ENCODE measurements at regions not wholly inside any gene's neighbourhood (a gene's known extent, or its start where the extent isn't known, plus 50 kb on each side); places are given as distances from the start of the nearest gene placed in this dataset.

DNA sequence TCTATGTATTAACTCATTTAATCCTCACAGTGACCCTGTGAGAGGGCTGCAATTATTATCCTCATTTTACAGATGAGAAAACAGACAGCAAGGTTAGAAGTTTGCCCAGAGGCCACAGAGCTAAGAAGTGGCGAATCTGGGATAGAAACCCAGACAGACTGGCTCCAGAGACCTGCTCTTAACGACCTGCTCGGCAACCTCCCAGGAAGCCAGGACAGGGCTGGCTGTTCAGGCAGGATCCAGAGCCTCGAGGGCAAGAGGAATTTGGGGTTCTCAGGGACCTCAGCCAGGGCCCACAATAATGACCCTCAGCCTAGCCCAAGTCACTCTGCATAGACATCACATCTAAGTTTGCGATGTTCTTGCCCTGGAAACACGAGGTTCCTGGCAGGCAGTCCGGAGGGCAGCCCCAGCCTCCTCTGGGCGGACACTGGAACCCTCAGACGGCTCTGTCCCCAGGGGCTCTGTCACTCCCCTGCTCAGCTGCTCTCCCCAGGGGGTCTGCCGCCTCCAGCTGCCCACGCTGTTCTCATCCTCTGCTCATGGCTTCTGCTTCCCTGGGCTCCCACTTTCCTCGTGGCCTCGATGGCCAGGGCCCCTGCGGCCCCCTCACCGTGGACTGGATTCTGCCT lies 138.5 kb upstream of the ERCC6L2 start:
- H4K20me1 ChIP-seq (ENCODE audit: low read depth, low read length) = no peaks in the 10 kb centered on the region
- no peaks in the 10 kb centered on the region for H3K79me2 ChIP-seq (ENCODE audit: insufficient read depth, low read length)
- no peak overlapping the region for H3K27ac ChIP-seq (ENCODE audit: low read depth, low read length)
- no peaks in the 10 kb centered on the region for H3K27me3 ChIP-seq (ENCODE audit: low read length)
- H3K9me3 ChIP-seq (ENCODE audit: insufficient read depth, low read length) = no peaks in the 10 kb centered on the region
- no peak overlapping the region for H3K4me2 ChIP-seq (ENCODE audit: low read depth, low read length, poor library complexity, severe bottlenecking)
- no peaks in the 10 kb centered on the region for H3K9me2 ChIP-seq (replicated peaks; ENCODE audit: insufficient read depth, low read length)
- no peaks in the 10 kb centered on the region for H3K36me3 ChIP-seq (ENCODE audit: low read length)
- H3K4me3 ChIP-seq (ENCODE audit: insufficient read depth, low read length, poor library complexity, severe bottlenecking) = no peak overlapping the region
- no peak overlapping the region for H2AFZ ChIP-seq (ENCODE audit: low read depth, low read length, severe bottlenecking)
- no peak overlapping the region for H3K9ac ChIP-seq (ENCODE audit: low read length)
- no peak for TF ChIP-seq EZH2phosphoT487 (conservative IDR thresholded peaks at IDR 0.05; ENCODE audit: low read length)
- no peak for TF ChIP-seq CTCF (IDR thresholded peaks at IDR 0.05; ENCODE audit: insufficient read depth, low read length, poor library complexity, severe bottlenecking)
- H3F3A ChIP-seq (ENCODE audit: insufficient read depth) = no peaks in the 10 kb centered on the region

DNA sequence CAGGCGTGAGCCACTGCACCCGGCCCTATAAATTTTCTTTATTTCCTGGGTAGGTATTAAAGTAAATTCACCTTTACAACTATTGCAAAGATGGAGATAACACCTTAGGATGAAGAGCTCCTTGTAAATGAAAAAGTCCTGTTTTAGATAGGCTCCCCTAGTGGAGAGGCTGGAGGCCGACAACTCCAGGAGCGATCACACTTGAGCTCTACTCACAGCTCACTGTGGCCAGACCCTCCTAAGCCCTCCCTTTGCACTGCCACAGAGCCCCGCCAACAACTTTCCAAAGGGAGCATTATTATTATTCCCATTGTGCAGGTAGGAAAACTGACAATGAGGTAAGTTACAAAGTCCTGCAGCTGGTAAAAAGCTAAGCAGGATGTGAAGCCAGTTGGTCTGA lies 139.1 kb upstream of the ERCC6L2 start:
- Histone ChIP-seq H2AFZ (ENCODE audit: low read depth, low read length, severe bottlenecking) (no peak overlapping the region), H3K9ac (ENCODE audit: low read length) (no peak overlapping the region), H4K20me1 (ENCODE audit: low read depth, low read length) (no peaks in the 10 kb centered on the region), H3K27ac (ENCODE audit: low read depth, low read length) (no peak overlapping the region), H3K9me3 (ENCODE audit: insufficient read depth, low read length) (no peaks in the 10 kb centered on the region), H3K9me2 (replicated peaks; ENCODE audit: insufficient read depth, low read length) (no peaks in the 10 kb centered on the region), H3K36me3 (ENCODE audit: low read length) (no peaks in the 10 kb centered on the region), H3K79me2 (ENCODE audit: insufficient read depth, low read length) (no peaks in the 10 kb centered on the region), H3K4me3 (ENCODE audit: insufficient read depth, low read length, poor library complexity, severe bottlenecking) (no peak overlapping the region), H3K27me3 (ENCODE audit: low read length) (no peaks in the 10 kb centered on the region), H3K4me2 (ENCODE audit: low read depth, low read length, poor library complexity, severe bottlenecking) (no peak overlapping the region), H3F3A (ENCODE audit: insufficient read depth) (no peaks in the 10 kb centered on the region)
- TF ChIP-seq EZH2phosphoT487 (conservative IDR thresholded peaks at IDR 0.05; ENCODE audit: low read length) (no peak), CTCF (IDR thresholded peaks at IDR 0.05; ENCODE audit: insufficient read depth, low read length, poor library complexity, severe bottlenecking) (no peak)

GRCh38 chr9:95735701-95736100 lies 139.8 kb upstream of the ERCC6L2 start:
- H3K9me2 ChIP-seq (replicated peaks; ENCODE audit: insufficient read depth, low read length) = no peaks in the 10 kb centered on the region
- no peak overlapping the region for H3K9ac ChIP-seq (ENCODE audit: low read length)
- H3K79me2 ChIP-seq (ENCODE audit: insufficient read depth, low read length) = no peaks in the 10 kb centered on the region
- H3K27ac ChIP-seq (ENCODE audit: low read depth, low read length) = no peak overlapping the region
- no peak overlapping the region for H3K4me3 ChIP-seq (ENCODE audit: insufficient read depth, low read length, poor library complexity, severe bottlenecking)
- TF ChIP-seq CTCF (IDR thresholded peaks at IDR 0.05; ENCODE audit: insufficient read depth, low read length, poor library complexity, severe bottlenecking) (no peak), EZH2phosphoT487 (conservative IDR thresholded peaks at IDR 0.05; ENCODE audit: low read length) (no peak)
- no peak overlapping the region for H2AFZ ChIP-seq (ENCODE audit: low read depth, low read length, severe bottlenecking)
- no peaks in the 10 kb centered on the region for H3K36me3 ChIP-seq (ENCODE audit: low read length)
- no peak overlapping the region for H3K4me2 ChIP-seq (ENCODE audit: low read depth, low read length, poor library complexity, severe bottlenecking)
- no peaks in the 10 kb centered on the region for H3K27me3 ChIP-seq (ENCODE audit: low read length)
- H3F3A ChIP-seq (ENCODE audit: insufficient read depth) = no peaks in the 10 kb centered on the region
- no peaks in the 10 kb centered on the region for H4K20me1 ChIP-seq (ENCODE audit: low read depth, low read length)
- H3K9me3 ChIP-seq (ENCODE audit: insufficient read depth, low read length) = no peaks in the 10 kb centered on the region

Measured in SU-DHL-6 (cell line).